ENCODE measurements at regions not wholly inside any gene's neighbourhood (a gene's known extent, or its start where the extent isn't known, plus 50 kb on each side); places are given as distances from the start of the nearest gene placed in this dataset.
A peak's percentile ranks its signal among the peaks of the same experiment; 100 is the strongest.

- peak in 1 of 2 experiments; percentile 35 for DNase-seq (ENCODE audit: low read depth in 2 of 2)
Measured at GRCh38 chr12:107400686-107401447, 284.7 kb upstream of the PWP1 start.

- peak in 1 of 2 experiments; percentile 21 for DNase-seq (ENCODE audit: low read depth in 2 of 2)
Measured at GRCh38 chr12:107402041-107403022, 283.3 kb upstream of the PWP1 start.

GRCh38 chr12:107404981-107405380 is 280.6 kb upstream of the PWP1 start:
- no peak for DNase-seq (ENCODE audit: low read depth in 2 of 2)

GRCh38 chr12:107405436-107405835 is 280.2 kb upstream of the PWP1 start:
- DNase-seq (ENCODE audit: low read depth in 2 of 2): no peak

GRCh38 chr12:107406932-107407331 is 278.7 kb upstream of the PWP1 start:
- no peak for DNase-seq (ENCODE audit: low read depth in 2 of 2)

GRCh38 chr12:107411792-107412535 is 273.6 kb upstream of the PWP1 start:
- peak in 1 of 2 experiments; percentile 42 for DNase-seq (ENCODE audit: low read depth in 2 of 2)

- DNase-seq (ENCODE audit: low read depth in 2 of 2): peak in 1 of 2 experiments; percentile 28
Measured at GRCh38 chr12:107415071-107415470, 270.5 kb upstream of the PWP1 start.

GRCh38 chr12:107415834-107416233 is 269.8 kb upstream of the PWP1 start:
- DNase-seq (ENCODE audit: low read depth in 2 of 2): peak; percentile 81 to 83

GRCh38 chr12:107417004-107417403 is 268.6 kb upstream of the PWP1 start:
- DNase-seq (ENCODE audit: low read depth in 2 of 2): no peak

GRCh38 chr12:107418981-107419380 is 266.6 kb upstream of the PWP1 start:
- no peak for DNase-seq (ENCODE audit: low read depth in 2 of 2)

- no peak for DNase-seq (ENCODE audit: low read depth in 2 of 2)
Measured at GRCh38 chr12:107423531-107423930, 262.1 kb upstream of the PWP1 start.

GRCh38 chr12:107429006-107429705 is 256.4 kb upstream of the PWP1 start:
- no peak for DNase-seq (ENCODE audit: low read depth in 2 of 2)

- DNase-seq (ENCODE audit: low read depth in 2 of 2): no peak
Measured at GRCh38 chr12:107431942-107432341, 253.7 kb upstream of the PWP1 start.

GRCh38 chr12:107435072-107435471 is 250.5 kb upstream of the PWP1 start:
- no peak for DNase-seq (ENCODE audit: low read depth in 2 of 2)

- DNase-seq (ENCODE audit: low read depth in 2 of 2): no peak
Measured at GRCh38 chr12:107435520-107435919, 250.1 kb upstream of the PWP1 start.

- DNase-seq (ENCODE audit: low read depth in 2 of 2): peak; percentile 63 to 66
Measured at GRCh38 chr12:107436376-107436775, 249.2 kb upstream of the PWP1 start.

GRCh38 chr12:107436836-107437235 is 248.8 kb upstream of the PWP1 start:
- DNase-seq (ENCODE audit: low read depth in 2 of 2): no peak

- DNase-seq (ENCODE audit: low read depth in 2 of 2): no peak
Measured at GRCh38 chr12:107437954-107438353, 247.6 kb upstream of the PWP1 start.

GRCh38 chr12:107439026-107439738 is 246.4 kb upstream of the PWP1 start:
- no peak for DNase-seq (ENCODE audit: low read depth in 2 of 2)

GRCh38 chr12:107440606-107441005 is 245.0 kb upstream of the PWP1 start:
- DNase-seq (ENCODE audit: low read depth in 2 of 2): no peak

Data from fibroblast of skin of left biceps (primary cell).